ENCODE measurements at regions not wholly inside any gene's neighbourhood (a gene's known extent, or its start where the extent isn't known, plus 50 kb on each side); places are given as distances from the start of the nearest gene placed in this dataset.

GRCh38 chr2:187125318-187125717 is 276.3 kb upstream of the ZSWIM2 start:
- H3K9me3 ChIP-seq (ENCODE audit: severe bottlenecking) = no peaks in the 10 kb centered on the region
- no peaks in the 10 kb centered on the region for H3K36me3 ChIP-seq (ENCODE audit: low read depth)
- H3K27me3 ChIP-seq (ENCODE audit: insufficient read depth, poor library complexity, severe bottlenecking) = no peaks in the 10 kb centered on the region
- DNase-seq (ENCODE audit: low spot score) (no peak), ATAC-seq (ENCODE audit: low read depth) (no peak)
- TF ChIP-seq CTCF (IDR thresholded peaks at IDR 0.05; ENCODE audit: poor library complexity, severe bottlenecking) = no peak
- H3K4me3 ChIP-seq (ENCODE audit: severe bottlenecking) = no peak overlapping the region
- no peak overlapping the region for H3K27ac ChIP-seq (ENCODE audit: poor library complexity, severe bottlenecking)
- H3K4me1 ChIP-seq (ENCODE audit: insufficient read depth, poor library complexity, severe bottlenecking) = no peaks in the 10 kb centered on the region

- ATAC-seq (ENCODE audit: low read depth) = no peak
- no peak for DNase-seq (ENCODE audit: low spot score)
- H3K4me1 ChIP-seq (ENCODE audit: insufficient read depth, poor library complexity, severe bottlenecking) = no peaks in the 10 kb centered on the region
Observed at GRCh38 chr2:187124529-187124928, 275.6 kb upstream of the ZSWIM2 start.

DNA sequence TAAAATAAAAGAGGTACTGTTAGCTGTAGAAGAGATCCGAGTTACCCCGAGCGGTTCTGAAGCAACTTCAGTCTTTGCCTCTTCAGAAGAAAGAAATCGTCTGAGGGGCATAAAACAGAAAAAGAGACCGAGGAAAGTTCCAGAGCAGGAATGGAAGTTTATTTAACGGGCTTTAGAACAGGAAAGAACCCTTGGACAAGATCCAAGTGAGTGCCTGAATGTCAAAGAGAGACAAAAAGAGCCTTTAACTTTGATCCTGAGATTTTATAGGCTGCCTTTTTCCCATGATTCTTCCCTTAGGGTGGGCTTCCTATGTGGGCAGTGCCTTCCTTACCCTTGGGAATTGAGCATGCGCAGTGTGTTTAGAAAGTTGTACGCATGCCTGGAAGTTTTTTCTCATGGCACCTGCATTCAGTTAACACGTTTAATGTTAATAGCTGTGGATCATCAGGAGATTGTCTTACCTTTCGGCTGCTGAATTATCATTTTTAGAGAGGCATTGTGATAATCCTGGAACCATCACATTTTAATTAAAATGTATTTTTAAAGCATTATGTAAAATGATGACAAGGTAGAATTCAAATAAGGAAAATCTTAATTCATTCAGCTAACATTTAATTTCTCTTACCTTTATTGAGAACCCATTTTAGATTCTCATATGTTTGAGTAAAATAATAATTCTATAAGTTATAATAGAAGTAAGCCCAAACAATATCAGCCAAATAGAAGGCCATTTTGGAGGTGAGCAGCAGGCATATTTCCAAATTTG is 269.5 kb upstream of the ZSWIM2 start:
- TF ChIP-seq CTCF (IDR thresholded peaks at IDR 0.05; ENCODE audit: poor library complexity, severe bottlenecking) = no peak
- Histone ChIP-seq H3K27me3 (ENCODE audit: insufficient read depth, poor library complexity, severe bottlenecking) (no peaks in the 10 kb centered on the region), H3K27ac (ENCODE audit: poor library complexity, severe bottlenecking) (no peak overlapping the region), H3K4me1 (ENCODE audit: insufficient read depth, poor library complexity, severe bottlenecking) (no peaks in the 10 kb centered on the region), H3K9me3 (ENCODE audit: severe bottlenecking) (no peaks in the 10 kb centered on the region), H3K4me3 (ENCODE audit: severe bottlenecking) (no peak overlapping the region), H3K36me3 (ENCODE audit: low read depth) (no peaks in the 10 kb centered on the region)
- DNase-seq (ENCODE audit: low spot score) (no peak), ATAC-seq (ENCODE audit: low read depth) (no peak)

More at GRCh38 chr2:187124529-187124928, 275.6 kb upstream of the ZSWIM2 start:
- no peaks in the 10 kb centered on the region for H3K9me3 ChIP-seq (ENCODE audit: severe bottlenecking)
- H3K27me3 ChIP-seq (ENCODE audit: insufficient read depth, poor library complexity, severe bottlenecking) = no peaks in the 10 kb centered on the region
- H3K36me3 ChIP-seq (ENCODE audit: low read depth) = no peaks in the 10 kb centered on the region
- no peak overlapping the region for H3K4me3 ChIP-seq (ENCODE audit: severe bottlenecking)
- no peak overlapping the region for H3K27ac ChIP-seq (ENCODE audit: poor library complexity, severe bottlenecking)
- TF ChIP-seq CTCF (IDR thresholded peaks at IDR 0.05; ENCODE audit: poor library complexity, severe bottlenecking) = no peak

GRCh38 chr2:187117483-187117882 is 268.5 kb upstream of the ZSWIM2 start:
- no peaks in the 10 kb centered on the region for H3K36me3 ChIP-seq (ENCODE audit: low read depth)
- no peak for TF ChIP-seq CTCF (IDR thresholded peaks at IDR 0.05; ENCODE audit: poor library complexity, severe bottlenecking)
- ATAC-seq (ENCODE audit: low read depth) (no peak), DNase-seq (ENCODE audit: low spot score) (no peak)
- H3K27me3 ChIP-seq (ENCODE audit: insufficient read depth, poor library complexity, severe bottlenecking) = no peaks in the 10 kb centered on the region
- H3K27ac ChIP-seq (ENCODE audit: poor library complexity, severe bottlenecking) = no peak overlapping the region
- no peak overlapping the region for H3K4me3 ChIP-seq (ENCODE audit: severe bottlenecking)
- H3K9me3 ChIP-seq (ENCODE audit: severe bottlenecking) = no peaks in the 10 kb centered on the region
- H3K4me1 ChIP-seq (ENCODE audit: insufficient read depth, poor library complexity, severe bottlenecking) = no peaks in the 10 kb centered on the region

DNA sequence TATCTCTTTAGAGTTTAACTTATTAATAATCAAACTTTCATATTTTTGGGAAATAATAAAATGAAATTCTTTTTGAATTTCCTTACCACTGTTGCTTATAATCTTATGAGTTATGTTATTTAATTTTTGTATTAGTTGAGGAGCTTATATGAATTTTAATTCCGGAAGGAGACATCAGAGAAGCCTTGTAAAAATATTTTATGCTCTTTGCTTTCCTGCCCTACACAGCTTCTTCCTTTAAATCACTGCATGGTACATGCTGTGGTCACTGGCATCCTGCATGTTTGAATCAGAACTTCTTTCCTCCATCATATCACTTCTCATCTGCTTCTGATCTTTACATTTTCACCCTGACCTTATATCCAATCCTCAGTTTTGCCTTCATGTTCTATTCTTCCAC is 266.7 kb upstream of the ZSWIM2 start:
- H3K4me3 ChIP-seq (ENCODE audit: severe bottlenecking) = no peak overlapping the region
- H3K9me3 ChIP-seq (ENCODE audit: severe bottlenecking) = no peaks in the 10 kb centered on the region
- DNase-seq (ENCODE audit: low spot score) (no peak), ATAC-seq (ENCODE audit: low read depth) (no peak)
- H3K36me3 ChIP-seq (ENCODE audit: low read depth) = no peaks in the 10 kb centered on the region
- H3K27ac ChIP-seq (ENCODE audit: poor library complexity, severe bottlenecking) = no peak overlapping the region
- no peaks in the 10 kb centered on the region for H3K4me1 ChIP-seq (ENCODE audit: insufficient read depth, poor library complexity, severe bottlenecking)
- no peak for TF ChIP-seq CTCF (IDR thresholded peaks at IDR 0.05; ENCODE audit: poor library complexity, severe bottlenecking)
- H3K27me3 ChIP-seq (ENCODE audit: insufficient read depth, poor library complexity, severe bottlenecking) = no peaks in the 10 kb centered on the region
